MCF 10A (cell line): ENCODE measurements at regions not wholly inside any gene's neighbourhood (a gene's known extent, or its start where the extent isn't known, plus 50 kb on each side); places are given as distances from the start of the nearest gene placed in this dataset.
A peak's percentile ranks its signal among the peaks of the same experiment; 100 is the strongest.

Experiments used
- BruUV-seq: library from RNA; stranded (reverse); fragments of 400-500 nt; replicated peaks from 2 replicates; lab custom pipeline; 2021; lab: Mats Ljungman, UMichigan
- CTCF ChIA-PET: fragments of 300-600 bp; sonication (Branson Sonifier 250); formaldehyde crosslinking; extraction: SDS; loops from one replicate; lab custom pipeline; 2021; ENCODE audit warnings: antibody characterized with exemption, inconsistent platforms; lab: Yijun Ruan, JAX
- POLR2A ChIA-PET: fragments of 300-600, 350-650 bp; sonication (Branson Sonifier 250); formaldehyde crosslinking; extraction: SDS; loops from one replicate; lab custom pipeline; 2020; ENCODE audit warnings: antibody characterized with exemption, inconsistent platforms; lab: Yijun Ruan, JAX
- DNase-seq: peaks from one replicate; pipeline ENCODE4 v3.0.0-alpha.2; 2018; ENCODE audit not compliant: unreplicated experiment
- H3K27ac Mint-ChIP-seq: one replicate; pipeline ENCODE4 v1.8.0; 2022; ENCODE audit warnings: mild to moderate bottlenecking, low read depth, mixed read lengths; ENCODE audit not compliant: unreplicated experiment
- H3K27me3 Mint-ChIP-seq: one replicate; pipeline ENCODE4 v1.8.0; 2022; ENCODE audit warnings: mixed read lengths; ENCODE audit not compliant: insufficient read depth, unreplicated experiment
- H3K36me3 Mint-ChIP-seq: one replicate; pipeline ENCODE4 v1.8.0; 2022; ENCODE audit warnings: mild to moderate bottlenecking, moderate library complexity, mixed read lengths; ENCODE audit not compliant: insufficient read depth, unreplicated experiment
- H3K4me1 Mint-ChIP-seq: one replicate; pipeline ENCODE4 v1.8.0; 2022; ENCODE audit warnings: mixed read lengths; ENCODE audit not compliant: insufficient read depth, unreplicated experiment
- H3K4me3 Mint-ChIP-seq: one replicate; pipeline ENCODE4 v1.8.0; 2022; ENCODE audit warnings: mild to moderate bottlenecking, moderate library complexity, mixed read lengths; ENCODE audit not compliant: unreplicated experiment
- H3K9me3 Mint-ChIP-seq: one replicate; pipeline ENCODE4 v1.8.0; 2022; ENCODE audit warnings: mixed read lengths; ENCODE audit not compliant: unreplicated experiment
- intact Hi-C: fragments of 100-400 bp; cut with micrococcal nuclease; formaldehyde crosslinking; loops from 2 replicates; pipeline ENCODE4 v1.14.1; 2022
- TF ChIP-seq, protein P1 (sequence below): fragments of 200-600 bp; IDR thresholded peaks from one replicate; pipeline ENCODE4 v1.8.0; 2022; ENCODE audit warnings: antibody characterized with exemption, mild to moderate bottlenecking; ENCODE audit not compliant: unreplicated experiment

DNA sequence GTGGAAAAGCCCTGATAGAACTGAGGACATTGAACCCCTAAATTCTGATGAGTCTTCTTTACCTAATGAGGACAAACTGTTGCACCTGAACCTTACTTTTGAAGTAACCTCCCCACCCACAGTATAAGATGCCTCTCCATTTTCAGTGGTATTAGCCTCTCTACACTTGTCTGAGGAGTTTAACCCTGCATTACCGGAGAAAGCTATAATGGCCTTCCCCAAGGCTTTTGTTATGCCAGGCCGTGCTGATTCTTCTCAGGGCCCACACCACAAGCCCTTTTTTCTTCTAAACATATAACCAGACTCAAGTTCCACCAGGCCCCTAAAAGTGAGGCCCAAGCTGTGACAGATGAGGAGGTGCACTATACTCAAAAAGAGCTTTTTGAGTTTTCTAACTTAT is 345.8 kb upstream of the GRID2 start:
- no peaks in the 10 kb centered on the region for H3K9me3 Mint-ChIP-seq

GRCh38 chr4:91958596-91958995 is 345.2 kb upstream of the GRID2 start:
- Mint-ChIP-seq H3K4me3 (no peak overlapping the region), H3K27ac (no peak overlapping the region), H3K36me3 (no peaks in the 10 kb centered on the region), H3K27me3 (no peaks in the 10 kb centered on the region), H3K4me1 (peaks cover 6% of the 10 kb centered on the region), H3K9me3 (no peaks in the 10 kb centered on the region)
- BruUV-seq = no TSS peak
- intact Hi-C loops = no loop called here
- no peak for DNase-seq
- POLR2A ChIA-PET = no interaction called here
- TF ChIP-seq, protein P1, sequence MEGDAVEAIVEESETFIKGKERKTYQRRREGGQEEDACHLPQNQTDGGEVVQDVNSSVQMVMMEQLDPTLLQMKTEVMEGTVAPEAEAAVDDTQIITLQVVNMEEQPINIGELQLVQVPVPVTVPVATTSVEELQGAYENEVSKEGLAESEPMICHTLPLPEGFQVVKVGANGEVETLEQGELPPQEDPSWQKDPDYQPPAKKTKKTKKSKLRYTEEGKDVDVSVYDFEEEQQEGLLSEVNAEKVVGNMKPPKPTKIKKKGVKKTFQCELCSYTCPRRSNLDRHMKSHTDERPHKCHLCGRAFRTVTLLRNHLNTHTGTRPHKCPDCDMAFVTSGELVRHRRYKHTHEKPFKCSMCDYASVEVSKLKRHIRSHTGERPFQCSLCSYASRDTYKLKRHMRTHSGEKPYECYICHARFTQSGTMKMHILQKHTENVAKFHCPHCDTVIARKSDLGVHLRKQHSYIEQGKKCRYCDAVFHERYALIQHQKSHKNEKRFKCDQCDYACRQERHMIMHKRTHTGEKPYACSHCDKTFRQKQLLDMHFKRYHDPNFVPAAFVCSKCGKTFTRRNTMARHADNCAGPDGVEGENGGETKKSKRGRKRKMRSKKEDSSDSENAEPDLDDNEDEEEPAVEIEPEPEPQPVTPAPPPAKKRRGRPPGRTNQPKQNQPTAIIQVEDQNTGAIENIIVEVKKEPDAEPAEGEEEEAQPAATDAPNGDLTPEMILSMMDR = no peak
- CTCF ChIA-PET = no interaction called here

More for the DNA sequence above, 345.8 kb upstream of the GRID2 start:
- Mint-ChIP-seq H3K4me1 (no peaks in the 10 kb centered on the region), H3K4me3 (no peak overlapping the region), H3K27ac (no peak overlapping the region), H3K27me3 (no peaks in the 10 kb centered on the region), H3K36me3 (no peaks in the 10 kb centered on the region)
- no peak for DNase-seq
- intact Hi-C loops = no loop called here
- TF ChIP-seq, protein P1 = no peak
- BruUV-seq = no TSS peak
- POLR2A ChIA-PET = interaction anchor here (0.5 kb wide), 1 partner anchor 1829 kb away, joined by 4 read pairs; no protein-coding TSS in a partner anchor
- CTCF ChIA-PET = interaction anchor here (0.7 kb wide), 1 partner anchor 124 kb away, joined by 4 read pairs; no protein-coding TSS in a partner anchor

- intact Hi-C loops = no loop called here
- H3K9me3 Mint-ChIP-seq = no peaks in the 10 kb centered on the region
Measured at GRCh38 chr4:91961504-91961903, 342.3 kb upstream of the GRID2 start.

GRCh38 chr4:91963486-91963885 is 340.3 kb upstream of the GRID2 start:
- H3K36me3 Mint-ChIP-seq = no peaks in the 10 kb centered on the region
- no peaks in the 10 kb centered on the region for H3K27me3 Mint-ChIP-seq
- H3K9me3 Mint-ChIP-seq = no peaks in the 10 kb centered on the region
- ChIA-PET POLR2A (no interaction called here), CTCF (no interaction called here)
- H3K4me1 Mint-ChIP-seq = peaks cover 7% of the 10 kb centered on the region
- TF ChIP-seq, protein P1 = no peak
- H3K27ac Mint-ChIP-seq = no peak overlapping the region
- no TSS peak for BruUV-seq
- H3K4me3 Mint-ChIP-seq = no peak overlapping the region
- intact Hi-C loops = no loop called here
- DNase-seq = peak; percentile 37

More at GRCh38 chr4:91961504-91961903, 342.3 kb upstream of the GRID2 start:
- Mint-ChIP-seq H3K4me1 (peaks cover 7% of the 10 kb centered on the region), H3K27ac (no peak overlapping the region), H3K27me3 (no peaks in the 10 kb centered on the region), H3K36me3 (no peaks in the 10 kb centered on the region), H3K4me3 (no peak overlapping the region)
- TF ChIP-seq, protein P1 = no peak
- no TSS peak for BruUV-seq
- peak; percentile 2 for DNase-seq
- ChIA-PET CTCF (no interaction called here), POLR2A (no interaction called here)
